SK-N-SH (cell line): ENCODE measurements at regions not wholly inside any gene's neighbourhood (a gene's known extent, or its start where the extent isn't known, plus 50 kb on each side); places are given as distances from the start of the nearest gene placed in this dataset.

ENCODE experiments used
- EP300 ChIP-seq, 2 experiments: IDR thresholded peaks; 2 replicates each; pipeline versions ENCODE4 v1.4.0 to v1.6.1; 2012; ENCODE audit warnings: borderline replicate concordance in 1 of 2, low read depth in 1 of 2, low read length in 1 of 2
- EZH2phosphoT487 ChIP-seq: fragments of 200-600 bp; sonication (generic); IDR thresholded peaks from 2 replicates; pipeline ENCODE4 v1.6.1; 2017; ENCODE audit warnings: low read depth, mixed run types, mild to moderate bottlenecking, antibody characterized with exemption, moderate library complexity, borderline replicate concordance
- SMC3 ChIP-seq: IDR thresholded peaks from 2 replicates; pipeline ENCODE4 v1.6.1; 2012; ENCODE audit warnings: low read depth, low read length, improper control_type of control experiment
- YY1 ChIP-seq: IDR thresholded peaks from 2 replicates; pipeline ENCODE4 v1.4.0; 2012; ENCODE audit warnings: low read depth, mild to moderate bottlenecking
- TF ChIP-seq, protein P1 (sequence below): IDR thresholded peaks from 2 replicates; pipeline ENCODE4 v1.4.0; 2012; ENCODE audit warnings: low read depth, borderline replicate concordance
- TF ChIP-seq, protein P2 (sequence below): IDR thresholded peaks from 2 replicates; pipeline ENCODE4 v1.6.1; 2012; ENCODE audit warnings: mild to moderate bottlenecking, low read depth, low read length, moderate library complexity
- TF ChIP-seq, protein P3 (sequence below): fragments of 200-600 bp; sonication (generic); IDR thresholded peaks from 2 replicates; pipeline ENCODE4 v1.6.1; 2017; ENCODE audit warnings: antibody characterized with exemption, mild to moderate bottlenecking, moderate library complexity
- TF ChIP-seq, protein P4 (sequence below): IDR thresholded peaks from 2 replicates; pipeline ENCODE4 v1.4.0; 2012; ENCODE audit warnings: low read depth
- TF ChIP-seq, protein P5 (sequence below): IDR thresholded peaks from 2 replicates; pipeline ENCODE4 v1.4.0; 2012; ENCODE audit warnings: low read depth, borderline replicate concordance

DNA sequence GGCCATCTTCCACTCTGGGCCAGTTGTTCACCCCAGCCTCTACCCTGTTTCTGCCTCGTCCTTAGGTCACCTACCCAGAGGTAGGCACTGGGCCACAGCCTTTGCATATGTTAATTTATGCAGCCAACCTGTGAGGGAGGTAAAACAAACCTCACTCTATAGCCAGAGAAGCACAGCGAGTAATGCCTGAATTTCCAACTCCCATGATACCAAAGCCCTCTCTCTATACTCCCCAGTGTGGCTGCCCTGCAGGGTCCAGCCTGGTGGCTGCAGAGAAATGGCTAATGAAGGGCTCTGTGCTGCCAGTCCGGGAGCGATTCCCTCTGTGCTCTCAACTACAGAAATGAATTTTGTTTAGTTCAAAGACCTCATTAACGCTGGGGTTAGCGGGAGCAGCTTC is 397.0 kb upstream of the CCL2 start:
- TF ChIP-seq EZH2phosphoT487 (no peak), YY1 (no peak), EP300 (IDR thresholded peaks at IDR 0.05; ENCODE audit: borderline replicate concordance in 1 of 2, low read depth in 1 of 2, low read length in 1 of 2) (no peak), SMC3 (no peak)
- TF ChIP-seq, protein P1, sequence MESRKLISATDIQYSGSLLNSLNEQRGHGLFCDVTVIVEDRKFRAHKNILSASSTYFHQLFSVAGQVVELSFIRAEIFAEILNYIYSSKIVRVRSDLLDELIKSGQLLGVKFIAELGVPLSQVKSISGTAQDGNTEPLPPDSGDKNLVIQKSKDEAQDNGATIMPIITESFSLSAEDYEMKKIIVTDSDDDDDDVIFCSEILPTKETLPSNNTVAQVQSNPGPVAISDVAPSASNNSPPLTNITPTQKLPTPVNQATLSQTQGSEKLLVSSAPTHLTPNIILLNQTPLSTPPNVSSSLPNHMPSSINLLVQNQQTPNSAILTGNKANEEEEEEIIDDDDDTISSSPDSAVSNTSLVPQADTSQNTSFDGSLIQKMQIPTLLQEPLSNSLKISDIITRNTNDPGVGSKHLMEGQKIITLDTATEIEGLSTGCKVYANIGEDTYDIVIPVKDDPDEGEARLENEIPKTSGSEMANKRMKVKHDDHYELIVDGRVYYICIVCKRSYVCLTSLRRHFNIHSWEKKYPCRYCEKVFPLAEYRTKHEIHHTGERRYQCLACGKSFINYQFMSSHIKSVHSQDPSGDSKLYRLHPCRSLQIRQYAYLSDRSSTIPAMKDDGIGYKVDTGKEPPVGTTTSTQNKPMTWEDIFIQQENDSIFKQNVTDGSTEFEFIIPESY: no peak
- TF ChIP-seq, protein P2, sequence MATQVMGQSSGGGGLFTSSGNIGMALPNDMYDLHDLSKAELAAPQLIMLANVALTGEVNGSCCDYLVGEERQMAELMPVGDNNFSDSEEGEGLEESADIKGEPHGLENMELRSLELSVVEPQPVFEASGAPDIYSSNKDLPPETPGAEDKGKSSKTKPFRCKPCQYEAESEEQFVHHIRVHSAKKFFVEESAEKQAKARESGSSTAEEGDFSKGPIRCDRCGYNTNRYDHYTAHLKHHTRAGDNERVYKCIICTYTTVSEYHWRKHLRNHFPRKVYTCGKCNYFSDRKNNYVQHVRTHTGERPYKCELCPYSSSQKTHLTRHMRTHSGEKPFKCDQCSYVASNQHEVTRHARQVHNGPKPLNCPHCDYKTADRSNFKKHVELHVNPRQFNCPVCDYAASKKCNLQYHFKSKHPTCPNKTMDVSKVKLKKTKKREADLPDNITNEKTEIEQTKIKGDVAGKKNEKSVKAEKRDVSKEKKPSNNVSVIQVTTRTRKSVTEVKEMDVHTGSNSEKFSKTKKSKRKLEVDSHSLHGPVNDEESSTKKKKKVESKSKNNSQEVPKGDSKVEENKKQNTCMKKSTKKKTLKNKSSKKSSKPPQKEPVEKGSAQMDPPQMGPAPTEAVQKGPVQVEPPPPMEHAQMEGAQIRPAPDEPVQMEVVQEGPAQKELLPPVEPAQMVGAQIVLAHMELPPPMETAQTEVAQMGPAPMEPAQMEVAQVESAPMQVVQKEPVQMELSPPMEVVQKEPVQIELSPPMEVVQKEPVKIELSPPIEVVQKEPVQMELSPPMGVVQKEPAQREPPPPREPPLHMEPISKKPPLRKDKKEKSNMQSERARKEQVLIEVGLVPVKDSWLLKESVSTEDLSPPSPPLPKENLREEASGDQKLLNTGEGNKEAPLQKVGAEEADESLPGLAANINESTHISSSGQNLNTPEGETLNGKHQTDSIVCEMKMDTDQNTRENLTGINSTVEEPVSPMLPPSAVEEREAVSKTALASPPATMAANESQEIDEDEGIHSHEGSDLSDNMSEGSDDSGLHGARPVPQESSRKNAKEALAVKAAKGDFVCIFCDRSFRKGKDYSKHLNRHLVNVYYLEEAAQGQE: no peak
- TF ChIP-seq, protein P3, sequence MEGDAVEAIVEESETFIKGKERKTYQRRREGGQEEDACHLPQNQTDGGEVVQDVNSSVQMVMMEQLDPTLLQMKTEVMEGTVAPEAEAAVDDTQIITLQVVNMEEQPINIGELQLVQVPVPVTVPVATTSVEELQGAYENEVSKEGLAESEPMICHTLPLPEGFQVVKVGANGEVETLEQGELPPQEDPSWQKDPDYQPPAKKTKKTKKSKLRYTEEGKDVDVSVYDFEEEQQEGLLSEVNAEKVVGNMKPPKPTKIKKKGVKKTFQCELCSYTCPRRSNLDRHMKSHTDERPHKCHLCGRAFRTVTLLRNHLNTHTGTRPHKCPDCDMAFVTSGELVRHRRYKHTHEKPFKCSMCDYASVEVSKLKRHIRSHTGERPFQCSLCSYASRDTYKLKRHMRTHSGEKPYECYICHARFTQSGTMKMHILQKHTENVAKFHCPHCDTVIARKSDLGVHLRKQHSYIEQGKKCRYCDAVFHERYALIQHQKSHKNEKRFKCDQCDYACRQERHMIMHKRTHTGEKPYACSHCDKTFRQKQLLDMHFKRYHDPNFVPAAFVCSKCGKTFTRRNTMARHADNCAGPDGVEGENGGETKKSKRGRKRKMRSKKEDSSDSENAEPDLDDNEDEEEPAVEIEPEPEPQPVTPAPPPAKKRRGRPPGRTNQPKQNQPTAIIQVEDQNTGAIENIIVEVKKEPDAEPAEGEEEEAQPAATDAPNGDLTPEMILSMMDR: no peak
- TF ChIP-seq, protein P4, sequence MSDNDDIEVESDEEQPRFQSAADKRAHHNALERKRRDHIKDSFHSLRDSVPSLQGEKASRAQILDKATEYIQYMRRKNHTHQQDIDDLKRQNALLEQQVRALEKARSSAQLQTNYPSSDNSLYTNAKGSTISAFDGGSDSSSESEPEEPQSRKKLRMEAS: no peak
- TF ChIP-seq, protein P5, sequence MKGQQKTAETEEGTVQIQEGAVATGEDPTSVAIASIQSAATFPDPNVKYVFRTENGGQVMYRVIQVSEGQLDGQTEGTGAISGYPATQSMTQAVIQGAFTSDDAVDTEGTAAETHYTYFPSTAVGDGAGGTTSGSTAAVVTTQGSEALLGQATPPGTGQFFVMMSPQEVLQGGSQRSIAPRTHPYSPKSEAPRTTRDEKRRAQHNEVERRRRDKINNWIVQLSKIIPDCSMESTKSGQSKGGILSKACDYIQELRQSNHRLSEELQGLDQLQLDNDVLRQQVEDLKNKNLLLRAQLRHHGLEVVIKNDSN: no peak
